SU-DHL-6 (cell line): ENCODE measurements at regions not wholly inside any gene's neighbourhood (a gene's known extent, or its start where the extent isn't known, plus 50 kb on each side); places are given as distances from the start of the nearest gene placed in this dataset.

Experiments used
- H2AFZ ChIP-seq: fragments of 200-600 bp; sonication (generic); 2 replicates; pipeline ENCODE4 v1.6.1; 2014; ENCODE audit warnings: low read depth, mild to moderate bottlenecking, moderate library complexity, mixed read lengths, antibody characterized with exemption, low read length; ENCODE audit not compliant: severe bottlenecking
- H3F3A ChIP-seq: fragments of 200-600 bp; shearing (Covaris generic); 2 replicates; pipeline ENCODE4 v1.6.0; 2016; ENCODE audit warnings: antibody characterized with exemption, mild to moderate bottlenecking; ENCODE audit not compliant: insufficient read depth
- H3K27ac ChIP-seq: fragments of 200-600 bp; sonication (generic); 2 replicates; pipeline ENCODE4 v1.5.1; 2016; ENCODE audit warnings: low read depth, mild to moderate bottlenecking, low read length, moderate library complexity, mixed read lengths
- H3K27me3 ChIP-seq: fragments of 200-600 bp; sonication (generic), shearing (Covaris generic); 2 replicates; pipeline ENCODE4 v1.6.0; 2014; ENCODE audit warnings: mild to moderate bottlenecking, low read length
- H3K36me3 ChIP-seq: fragments of 200-600 bp; sonication (generic); 2 replicates; pipeline ENCODE4 v1.6.1; 2014; ENCODE audit warnings: mild to moderate bottlenecking, low read length, mixed read lengths
- H3K4me2 ChIP-seq: fragments of 300-600, 200-600 bp; shearing (Covaris generic), sonication (generic); 2 replicates; pipeline ENCODE4 v1.6.0; 2014; ENCODE audit warnings: low read length, low read depth, mild to moderate bottlenecking; ENCODE audit not compliant: poor library complexity, severe bottlenecking
- H3K4me3 ChIP-seq: fragments of 200-600 bp; sonication (generic); 2 replicates; pipeline ENCODE4 v1.5.1; 2014; ENCODE audit warnings: antibody characterized with exemption, low read length, mild to moderate bottlenecking, mixed read lengths; ENCODE audit not compliant: insufficient read depth, poor library complexity, severe bottlenecking
- H3K79me2 ChIP-seq: fragments of 200-600 bp; sonication (generic); 2 replicates; pipeline ENCODE4 v1.6.1; 2014; ENCODE audit warnings: mild to moderate bottlenecking, low read length, moderate library complexity; ENCODE audit not compliant: insufficient read depth
- H3K9ac ChIP-seq: fragments of 200-600 bp; sonication (generic); 2 replicates; pipeline ENCODE4 v1.7.0; 2014; ENCODE audit warnings: mild to moderate bottlenecking, low read length
- H3K9me2 ChIP-seq: fragments of 200-600 bp; sonication (generic); replicated peaks from 2 replicates; pipeline ENCODE4 v1.6.1; 2014; ENCODE audit warnings: low read length; ENCODE audit not compliant: insufficient read depth
- H3K9me3 ChIP-seq: fragments of 200-600 bp; sonication (generic); 2 replicates; pipeline ENCODE4 v1.6.1; 2014; ENCODE audit warnings: low read length, mixed read lengths; ENCODE audit not compliant: insufficient read depth
- H4K20me1 ChIP-seq: fragments of 200-600 bp; sonication (generic); 2 replicates; pipeline ENCODE4 v1.6.1; 2014; ENCODE audit warnings: low read depth, mild to moderate bottlenecking, antibody characterized with exemption, low read length, moderate library complexity, mixed read lengths
- CTCF ChIP-seq: fragments of 200-600 bp; sonication (generic); IDR thresholded peaks from one replicate; pipeline ENCODE4 v1.5.1; 2017; ENCODE audit warnings: antibody characterized with exemption, mild to moderate bottlenecking, low read length, moderate library complexity; ENCODE audit not compliant: insufficient read depth, poor library complexity, severe bottlenecking
- EZH2phosphoT487 ChIP-seq: fragments of 200-600 bp; sonication (generic), shearing (Covaris generic); conservative IDR thresholded peaks from 2 replicates; pipeline ENCODE4 v1.6.1; 2018; ENCODE audit warnings: mild to moderate bottlenecking, antibody characterized with exemption, low read length, moderate library complexity, mixed read lengths

DNA sequence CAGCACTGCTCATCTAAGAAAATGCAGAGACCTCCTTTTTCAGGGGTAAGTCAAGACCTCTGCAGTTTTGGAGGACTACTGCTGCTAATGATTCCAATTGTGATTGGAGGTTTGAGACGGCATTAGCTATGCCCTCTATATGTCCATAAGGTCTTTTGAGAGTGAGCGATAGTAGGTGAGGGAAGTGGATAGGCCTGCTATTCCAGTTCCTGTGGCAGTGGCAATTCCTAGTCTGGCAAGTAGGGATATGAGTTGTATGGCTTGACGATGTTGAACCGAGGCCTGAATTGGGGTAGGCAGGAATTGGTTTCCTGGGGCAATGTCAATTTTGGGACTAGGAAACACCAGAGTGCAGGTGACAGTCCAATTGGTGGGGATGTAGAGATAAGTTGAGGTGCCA, 913.1 kb upstream of the SLITRK5 start:
- no peak overlapping the region for H3K27ac ChIP-seq
- H3K4me3 ChIP-seq: no peak overlapping the region
- no peak overlapping the region for H2AFZ ChIP-seq
- H3K9me3 ChIP-seq: no peaks in the 10 kb centered on the region
- H4K20me1 ChIP-seq: no peaks in the 10 kb centered on the region
- no peaks in the 10 kb centered on the region for H3K9me2 ChIP-seq
- no peaks in the 10 kb centered on the region for H3K79me2 ChIP-seq
- no peaks in the 10 kb centered on the region for H3F3A ChIP-seq
- H3K27me3 ChIP-seq: no peaks in the 10 kb centered on the region
- H3K36me3 ChIP-seq: no peaks in the 10 kb centered on the region
- no peak overlapping the region for H3K4me2 ChIP-seq
- TF ChIP-seq EZH2phosphoT487: no peak
- TF ChIP-seq CTCF: no peak
- H3K9ac ChIP-seq: no peak overlapping the region

DNA sequence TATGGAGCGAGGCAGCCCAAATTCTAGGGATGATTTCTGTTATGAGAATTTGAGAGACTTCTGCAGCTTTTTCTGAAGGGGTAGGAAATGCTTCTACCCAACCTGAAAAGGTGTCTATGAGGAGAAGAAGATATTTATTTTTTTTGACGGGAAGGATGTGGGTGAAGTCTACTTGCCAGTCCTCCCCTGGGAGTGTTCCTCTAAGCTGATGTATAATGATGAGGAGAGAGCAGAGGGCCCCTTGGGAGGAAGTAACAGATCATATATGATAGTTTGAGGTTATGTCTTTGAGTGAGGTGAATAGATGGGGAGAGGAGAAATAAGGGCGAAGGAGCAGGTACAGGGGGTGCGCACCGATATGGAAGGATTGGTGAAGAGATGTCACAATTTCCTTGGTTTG, 910.6 kb upstream of the SLITRK5 start:
- Histone ChIP-seq H3K9me3 (no peaks in the 10 kb centered on the region), H3K36me3 (no peaks in the 10 kb centered on the region), H3K27me3 (no peaks in the 10 kb centered on the region), H3K4me2 (no peak overlapping the region), H3K79me2 (no peaks in the 10 kb centered on the region), H3K9ac (no peak overlapping the region), H3K9me2 (no peaks in the 10 kb centered on the region), H3F3A (no peaks in the 10 kb centered on the region), H3K4me3 (no peak overlapping the region), H4K20me1 (no peaks in the 10 kb centered on the region), H3K27ac (no peak overlapping the region), H2AFZ (no peak overlapping the region)
- TF ChIP-seq CTCF (no peak), EZH2phosphoT487 (no peak)

DNA sequence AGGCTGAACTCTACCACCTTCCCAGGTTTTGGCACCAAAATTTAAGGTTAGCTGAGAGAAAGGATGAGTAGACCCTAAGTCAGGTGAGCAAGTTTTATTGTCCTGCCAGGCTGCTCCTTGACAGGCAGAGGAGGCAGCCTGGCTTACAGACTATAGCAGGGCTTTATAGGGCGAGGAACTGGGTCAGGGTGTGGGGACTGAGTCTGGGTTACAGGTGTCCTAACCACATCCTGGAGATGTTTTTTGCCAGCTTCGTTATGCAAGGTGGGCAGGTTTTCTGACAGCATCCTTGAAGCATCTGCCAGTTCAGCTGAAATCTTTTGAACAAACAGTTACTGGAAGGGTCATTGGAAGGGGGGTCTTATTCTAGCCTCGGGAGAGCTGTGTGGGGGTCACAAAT, 905.7 kb upstream of the SLITRK5 start:
- Histone ChIP-seq H2AFZ (no peak overlapping the region), H3F3A (no peaks in the 10 kb centered on the region)

More for the DNA sequence above, 905.7 kb upstream of the SLITRK5 start:
- Histone ChIP-seq H3K27ac (no peak overlapping the region), H3K9me2 (no peaks in the 10 kb centered on the region; the same call in 1 of the 2 replicates), H3K4me2 (no peak overlapping the region), H3K9me3 (no peaks in the 10 kb centered on the region), H3K79me2 (no peaks in the 10 kb centered on the region), H3K4me3 (no peak overlapping the region), H3K27me3 (no peaks in the 10 kb centered on the region), H3K9ac (no peak overlapping the region), H3K36me3 (no peaks in the 10 kb centered on the region), H4K20me1 (no peaks in the 10 kb centered on the region)
- no peak for TF ChIP-seq CTCF
- no peak for TF ChIP-seq EZH2phosphoT487
